GM12878 (cell line): ENCODE measurements at regions not wholly inside any gene's neighbourhood (a gene's known extent, or its start where the extent isn't known, plus 50 kb on each side); places are given as distances from the start of the nearest gene placed in this dataset.
"Not testable (repeated sequence)": the region's sequence is repeated elsewhere in the genome, so short reads cannot be mapped to it uniquely, and the experiment has no call there.

ENCODE experiments used
- ATAC-seq: fragments of 200-7000 bp; cut with Tn5 transposase; 3 replicates; pipeline ENCODE4 v1.9.1; 2020; ENCODE audit warnings: mild to moderate bottlenecking, moderate library complexity
- BruUV-seq: library from RNA; stranded (reverse); fragments of 400-500 nt; replicated peaks from 2 replicates; lab custom pipeline; 2021; lab: Mats Ljungman, UMichigan
- CTCF ChIA-PET: fragments of 300-600 bp; sonication (Branson Sonifier 250); formaldehyde crosslinking; extraction: SDS; loops from one replicate; lab custom pipeline; 2021; ENCODE audit warnings: inconsistent platforms; lab: Yijun Ruan, JAX
- POLR2A ChIA-PET: fragments of 350-600 bp; formaldehyde crosslinking; extraction: SDS; loops from one replicate; lab custom pipeline; 2021; ENCODE audit warnings: inconsistent platforms; lab: Charles Lee
- RAD21 ChIA-PET: fragments of 300-600 bp; sonication (Branson Sonifier 250); formaldehyde crosslinking; loops from one replicate; lab custom pipeline; 2023; ENCODE audit warnings: antibody characterized with exemption; ENCODE audit not compliant: unreplicated experiment; lab: Charles Lee
- SMC1A ChIA-PET: fragments of 300-600 bp; sonication (Branson Sonifier 250); formaldehyde crosslinking; loops from one replicate; lab custom pipeline; 2023; ENCODE audit not compliant: unreplicated experiment, uncharacterized antibody; lab: Charles Lee
- DNase-seq: peaks from one replicate; pipeline ENCODE4 v3.0.0-alpha.2; 2011; ENCODE audit warnings: low read depth, low spot score
- FAIRE-seq: peaks from 3 replicates; lab custom pipeline; 2011; peaks lifted over from hg19 to GRCh38; lab: Jason Lieb, UNC
- H2AFZ ChIP-seq: 2 replicates; pipeline ENCODE4 v1.6.0; 2011; ENCODE audit warnings: low read depth, low read length, control low read depth; ENCODE audit not compliant: control insufficient read depth
- H3K27ac ChIP-seq: 2 replicates; pipeline ENCODE4 v1.5.1; 2011; ENCODE audit warnings: control low read depth; ENCODE audit not compliant: control insufficient read depth, insufficient read depth
- H3K27me3 ChIP-seq, 2 experiments: replicated peaks in 1 of 2; 2 replicates each; pipeline versions ENCODE4 v1.6.0 to v1.6.1; 2011; ENCODE audit warnings: low read length in 1 of 2; ENCODE audit not compliant: control insufficient read depth in 2 of 2, insufficient read depth in 2 of 2
- H3K36me3 ChIP-seq, 2 experiments: 2 replicates each; pipeline ENCODE4 v1.5.1; 2011; ENCODE audit warnings: low read length in 1 of 2; ENCODE audit not compliant: control insufficient read depth in 2 of 2, insufficient read depth in 2 of 2
- H3K4me1 ChIP-seq: 2 replicates; pipeline ENCODE4 v1.6.1; 2011; ENCODE audit warnings: mild to moderate bottlenecking, low read length, moderate library complexity, mixed read lengths; ENCODE audit not compliant: control insufficient read depth, insufficient read depth
- H3K4me2 ChIP-seq: 2 replicates; pipeline ENCODE4 v1.6.0; 2011; ENCODE audit warnings: control low read depth; ENCODE audit not compliant: control insufficient read depth, insufficient read depth
- H3K4me3 ChIP-seq: fragments of 200-600 bp; sonication (generic); 2 replicates; pipeline ENCODE4 v1.5.1; 2016
- H3K79me2 ChIP-seq: 2 replicates; pipeline ENCODE4 v1.6.0; 2011; ENCODE audit warnings: low read length; ENCODE audit not compliant: control insufficient read depth, insufficient read depth
- H3K9ac ChIP-seq: 2 replicates; pipeline ENCODE4 v1.8.0; 2011; ENCODE audit warnings: low read length, control low read depth, mixed read lengths; ENCODE audit not compliant: control insufficient read depth, insufficient read depth
- H3K9me3 ChIP-seq: replicated peaks from 3 replicates; pipeline ENCODE4 v1.5.1; 2011; ENCODE audit warnings: mild to moderate bottlenecking, low read length; ENCODE audit not compliant: control insufficient read depth, insufficient read depth
- H4K20me1 ChIP-seq: 2 replicates; pipeline ENCODE4 v1.6.0; 2011; ENCODE audit not compliant: control insufficient read depth, insufficient read depth
- CEBPB ChIP-seq, 2 experiments: fragments of 150-350 bp in 1 of 2; IDR thresholded peaks; 2 replicates each; pipeline ENCODE4 v1.6.1; 2012 to 2014; ENCODE audit warnings: low read depth in 2 of 2, low read length in 2 of 2, borderline replicate concordance in 1 of 2, inconsistent platforms in 1 of 2
- CHD2 ChIP-seq: IDR thresholded peaks from 2 replicates; pipeline ENCODE4 v1.6.1; 2011; ENCODE audit warnings: low read depth, low read length, improper control_type of control experiment, borderline replicate concordance
- EP300 ChIP-seq, 2 experiments: fragments of 150-350 bp in 1 of 2; IDR thresholded peaks; 2 replicates each; pipeline ENCODE4 v1.6.1; 2011 to 2012; ENCODE audit warnings: low read depth in 2 of 2, low read length in 2 of 2, borderline replicate concordance in 1 of 2, improper control_type of control experiment in 1 of 2, inconsistent platforms in 1 of 2; ENCODE audit not compliant: control insufficient read depth in 1 of 2
- NFYA ChIP-seq: IDR thresholded peaks from 2 replicates; pipeline ENCODE4 v1.6.1; 2011; ENCODE audit warnings: low read depth, mild to moderate bottlenecking, low read length, improper control_type of control experiment, borderline replicate concordance
- ZNF622 ChIP-seq: fragments of 450-650 bp; IDR thresholded peaks from 2 replicates; pipeline ENCODE4 v1.6.1; 2017; ENCODE audit warnings: mild to moderate bottlenecking, inconsistent platforms
- WGBS: methylation state at CpG from one replicate; pipeline ENCODE4 v1.1.6; 2016; ENCODE audit warnings: low lambda C conversion rate; ENCODE audit not compliant: insufficient replicate concordance, insufficient coverage; ENCODE audit errors: missing lambda C conversion rate; 5-methylcytosine and 5-hydroxymethylcytosine counted together
- in situ Hi-C: fragments of 300-500 bp; cut with MboI; formaldehyde crosslinking; loops from 9 replicates; pipeline ENCODE4 v1.14.3; 2018; ENCODE audit warnings: mixed read lengths
- intact Hi-C: fragments of 100-400 bp; cut with micrococcal nuclease; formaldehyde crosslinking; loops from one replicate; pipeline ENCODE4 v1.14.2; 2022; ENCODE audit not compliant: unreplicated experiment
- TF ChIP-seq, protein P1 (sequence below): fragments of 450-650 bp; IDR thresholded peaks from 2 replicates; pipeline ENCODE4 v1.6.1; 2018; ENCODE audit warnings: borderline replicate concordance, mild to moderate bottlenecking; ENCODE audit not compliant: partially characterized antibody

DNA sequence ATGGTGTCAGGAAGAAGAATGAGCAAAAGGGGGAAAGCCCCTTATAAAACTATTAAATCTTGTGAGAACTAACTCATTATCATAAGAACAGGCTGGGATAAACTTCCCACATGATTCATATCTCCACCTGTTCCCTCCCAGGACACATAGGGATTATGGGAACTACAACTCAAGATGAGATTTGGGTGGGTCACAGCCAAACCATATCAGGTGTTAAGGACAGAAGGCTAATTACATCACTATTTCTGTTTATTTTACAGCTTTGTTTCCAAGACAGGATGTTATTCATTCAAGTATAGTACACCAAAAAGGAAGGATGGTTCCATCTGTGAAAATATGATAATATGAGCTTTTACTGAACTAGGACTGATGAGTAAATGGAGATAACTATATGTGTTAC is 63.7 kb upstream of the ARSJ start:
- SMC1A ChIA-PET, result interaction anchor here (1.4 kb wide), 1 partner anchor 21 kb away, joined by 4 read pairs; no protein-coding TSS in a partner anchor
- ATAC-seq (no peak), DNase-seq (no peak), FAIRE-seq (no peak)
- Histone ChIP-seq H3K79me2 (no peaks in the 10 kb centered on the region), H3K4me3 (no peak overlapping the region), H3K9ac (no peak overlapping the region), H3K4me2 (no peak overlapping the region), H3K27ac (no peak overlapping the region), H3K4me1 (peaks cover 14% of the 10 kb centered on the region), H3K27me3 (no peaks in the 10 kb centered on the region), H3K9me3 (no peaks in the 10 kb centered on the region; the same call in 2 of the 3 replicates), H2AFZ (no peak overlapping the region), H3K36me3 (no peaks in the 10 kb centered on the region), H4K20me1 (no peaks in the 10 kb centered on the region)
- BruUV-seq, result no TSS peak
- CTCF ChIA-PET, result interaction anchor here (0.8 to 1.0 kb wide), 2 partner anchors 29 to 37 kb away, joined by 3 read pairs; no protein-coding TSS in a partner anchor
- RAD21 ChIA-PET, result no interaction called here
- in situ Hi-C loops, result no loop called here
- TF ChIP-seq CHD2, result no peak
- no peak for TF ChIP-seq ZNF622
- TF ChIP-seq, protein P1, sequence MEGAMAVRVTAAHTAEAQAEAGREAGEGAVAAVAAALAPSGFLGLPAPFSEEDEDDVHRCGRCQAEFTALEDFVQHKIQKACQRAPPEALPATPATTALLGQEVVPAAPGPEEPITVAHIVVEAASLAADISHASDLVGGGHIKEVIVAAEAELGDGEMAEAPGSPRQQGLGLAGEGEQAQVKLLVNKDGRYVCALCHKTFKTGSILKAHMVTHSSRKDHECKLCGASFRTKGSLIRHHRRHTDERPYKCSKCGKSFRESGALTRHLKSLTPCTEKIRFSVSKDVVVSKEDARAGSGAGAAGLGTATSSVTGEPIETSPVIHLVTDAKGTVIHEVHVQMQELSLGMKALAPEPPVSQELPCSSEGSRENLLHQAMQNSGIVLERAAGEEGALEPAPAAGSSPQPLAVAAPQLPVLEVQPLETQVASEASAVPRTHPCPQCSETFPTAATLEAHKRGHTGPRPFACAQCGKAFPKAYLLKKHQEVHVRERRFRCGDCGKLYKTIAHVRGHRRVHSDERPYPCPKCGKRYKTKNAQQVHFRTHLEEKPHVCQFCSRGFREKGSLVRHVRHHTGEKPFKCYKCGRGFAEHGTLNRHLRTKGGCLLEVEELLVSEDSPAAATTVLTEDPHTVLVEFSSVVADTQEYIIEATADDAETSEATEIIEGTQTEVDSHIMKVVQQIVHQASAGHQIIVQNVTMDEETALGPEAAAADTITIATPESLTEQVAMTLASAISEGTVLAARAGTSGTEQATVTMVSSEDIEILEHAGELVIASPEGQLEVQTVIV, result no peak
- no peak for TF ChIP-seq CEBPB (IDR thresholded peaks at IDR 0.05; ENCODE audit: borderline replicate concordance in 1 of 2, low read depth in 2 of 2, low read length in 2 of 2)
- no peak for TF ChIP-seq EP300 (IDR thresholded peaks at IDR 0.05; ENCODE audit: borderline replicate concordance in 1 of 2, control insufficient read depth in 1 of 2, low read depth in 2 of 2, low read length in 2 of 2)
- TF ChIP-seq NFYA, result no peak
- intact Hi-C loops, result no loop called here
- POLR2A ChIA-PET, result no interaction called here

DNA sequence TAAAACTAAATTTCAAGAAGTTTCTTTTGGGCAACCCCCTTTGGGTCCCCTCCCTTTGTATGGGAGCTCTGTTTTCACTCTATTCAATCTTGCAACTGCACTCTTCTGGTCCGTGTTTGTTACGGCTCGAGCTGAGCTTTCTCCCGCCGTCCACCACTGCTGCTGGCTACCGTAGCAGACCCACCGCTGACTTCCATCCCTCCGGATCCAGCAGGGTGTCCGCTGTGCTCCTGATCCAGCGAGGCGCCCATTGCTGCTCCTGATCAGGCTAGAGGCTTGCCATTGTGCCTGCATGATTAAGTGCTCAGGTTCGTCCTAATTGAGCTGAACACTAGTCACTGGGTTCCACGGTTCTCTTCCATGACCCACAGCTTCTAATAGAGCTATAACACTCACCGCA is 64.9 kb upstream of the ARSJ start:
- H3K4me2 ChIP-seq, H3K9ac ChIP-seq, H3K27ac ChIP-seq, DNase-seq, CTCF ChIA-PET, H3K36me3 ChIP-seq, H2AFZ ChIP-seq, H4K20me1 ChIP-seq, RAD21 ChIA-PET, H3K79me2 ChIP-seq, in situ Hi-C loops, ATAC-seq, intact Hi-C loops, H3K9me3 ChIP-seq, H3K4me3 ChIP-seq, BruUV-seq, H3K27me3 ChIP-seq, POLR2A ChIA-PET, FAIRE-seq: not testable (repeated sequence)
- peaks cover 14% of the 10 kb centered on the region for H3K4me1 ChIP-seq
- 78% methylated on average over 14 of the region's 14 CpGs for WGBS
- SMC1A ChIA-PET, result interaction anchor here (0.9 to 1.0 kb wide), 2 partner anchors 85 to 91 kb away, joined by 3 read pairs; no protein-coding TSS in a partner anchor
